Neural cell (in vitro differentiated cells): ENCODE measurements at regions not wholly inside any gene's neighbourhood (a gene's known extent, or its start where the extent isn't known, plus 50 kb on each side); places are given as distances from the start of the nearest gene placed in this dataset.

ENCODE experiments used
- H2AFZ ChIP-seq: fragments of 200-600, 300-800 bp; sonication (generic), shearing (Covaris generic); 2 replicates; pipeline ENCODE4 v1.6.0; 2014; ENCODE audit warnings: low read depth, mild to moderate bottlenecking, antibody characterized with exemption, low read length, moderate library complexity
- H3F3A ChIP-seq: fragments of 200-600 bp; shearing (Covaris generic); 2 replicates; pipeline ENCODE4 v1.6.1; 2016; ENCODE audit warnings: mild to moderate bottlenecking, moderate library complexity, mixed read lengths, antibody characterized with exemption, low read length; ENCODE audit not compliant: insufficient read depth, poor library complexity, severe bottlenecking
- H3K27ac ChIP-seq: fragments of 200-600, 300-800 bp; sonication (generic), shearing (Covaris generic); 2 replicates; pipeline ENCODE4 v1.5.1; 2014; ENCODE audit warnings: mild to moderate bottlenecking, low read length, moderate library complexity
- H3K27me3 ChIP-seq: fragments of 300-800, 200-600 bp; sonication (generic), shearing (Covaris generic); 2 replicates; pipeline ENCODE4 v1.6.0; 2014; ENCODE audit warnings: mild to moderate bottlenecking, low read depth, low read length, moderate library complexity; ENCODE audit not compliant: insufficient read depth
- H3K36me3 ChIP-seq: fragments of 300-800, 200-600 bp; sonication (generic), shearing (Covaris generic); 2 replicates; pipeline ENCODE4 v1.5.1; 2014; ENCODE audit warnings: mild to moderate bottlenecking, antibody characterized with exemption, low read length, moderate library complexity; ENCODE audit not compliant: insufficient read depth
- H3K4me2 ChIP-seq: fragments of 300-800, 200-600 bp; sonication (generic), shearing (Covaris generic); 2 replicates; pipeline ENCODE4 v1.6.0; 2014; ENCODE audit warnings: mild to moderate bottlenecking, low read length
- H3K4me3 ChIP-seq: fragments of 300-800, 200-600 bp; sonication (generic), shearing (Covaris generic); 2 replicates; pipeline ENCODE4 v1.5.1; 2014; ENCODE audit warnings: mild to moderate bottlenecking, low read length, moderate library complexity
- H3K79me2 ChIP-seq: fragments of 200-600 bp; shearing (Covaris generic); replicated peaks from 2 replicates; pipeline ENCODE4 v1.6.0; 2014; ENCODE audit warnings: mild to moderate bottlenecking, low read length, moderate library complexity; ENCODE audit not compliant: insufficient read depth
- H3K9ac ChIP-seq: fragments of 300-800, 200-600 bp; sonication (generic), shearing (Covaris generic); 2 replicates; pipeline ENCODE4 v1.6.1; 2016; ENCODE audit warnings: mild to moderate bottlenecking, low read length, mixed read lengths
- H3K9me2 ChIP-seq: fragments of 200-600 bp; shearing (Covaris generic); 2 replicates; pipeline ENCODE4 v1.6.1; 2016; ENCODE audit warnings: mild to moderate bottlenecking, low read length, mixed read lengths; ENCODE audit not compliant: insufficient read depth
- H3K9me3 ChIP-seq: fragments of 200-600, 300-800 bp; sonication (generic), shearing (Covaris generic); 2 replicates; pipeline ENCODE4 v1.6.1; 2016; ENCODE audit warnings: mild to moderate bottlenecking, mixed run types, low read length, moderate library complexity, mixed read lengths
- H4K20me1 ChIP-seq: fragments of 200-600 bp; shearing (Covaris generic); 2 replicates; pipeline ENCODE4 v1.6.1; 2016; ENCODE audit warnings: mild to moderate bottlenecking, mixed run types; ENCODE audit not compliant: insufficient read depth
- CTCF ChIP-seq: fragments of 450-650 bp; IDR thresholded peaks from 2 replicates; pipeline ENCODE4 v1.5.1; 2014; ENCODE audit warnings: antibody characterized with exemption, mild to moderate bottlenecking, moderate library complexity; ENCODE audit not compliant: poor library complexity, severe bottlenecking
- EP300 ChIP-seq: fragments of 450-650 bp; conservative IDR thresholded peaks from 2 replicates; pipeline ENCODE4 v1.6.1; 2014; ENCODE audit warnings: antibody characterized with exemption, mild to moderate bottlenecking, moderate library complexity; ENCODE audit not compliant: poor library complexity, severe bottlenecking
- EZH2 ChIP-seq: fragments of 200-600, 300-800 bp; shearing (Covaris generic), sonication (generic); IDR thresholded peaks from 2 replicates; pipeline ENCODE4 v1.6.1; 2014; ENCODE audit warnings: antibody characterized with exemption, low read length, borderline replicate concordance, mild to moderate bottlenecking; ENCODE audit not compliant: insufficient read depth, poor library complexity, severe bottlenecking
- MXI1 ChIP-seq: fragments of 450-650 bp; conservative IDR thresholded peaks from 2 replicates; pipeline ENCODE4 v1.6.1; 2014; ENCODE audit warnings: antibody characterized with exemption, mild to moderate bottlenecking; ENCODE audit not compliant: poor library complexity, severe bottlenecking
- POLR2AphosphoS5 ChIP-seq: IDR thresholded peaks from 2 replicates; pipeline ENCODE4 v1.6.1; 2012
- RAD21 ChIP-seq: fragments of 450-650 bp; conservative IDR thresholded peaks from 2 replicates; pipeline ENCODE4 v1.6.1; 2014; ENCODE audit warnings: antibody characterized with exemption, mild to moderate bottlenecking, moderate library complexity
- SMC3 ChIP-seq: fragments of 450-650 bp; conservative IDR thresholded peaks from 2 replicates; pipeline ENCODE4 v1.6.1; 2014; ENCODE audit warnings: antibody characterized with exemption, mild to moderate bottlenecking, moderate library complexity; ENCODE audit not compliant: poor library complexity
- TAF1 ChIP-seq: IDR thresholded peaks from 2 replicates; pipeline ENCODE4 v1.6.1; 2012; ENCODE audit warnings: low read depth
- TF ChIP-seq, protein P1 (sequence below): IDR thresholded peaks from 2 replicates; pipeline ENCODE4 v1.6.1; 2012; ENCODE audit warnings: borderline replicate concordance

DNA sequence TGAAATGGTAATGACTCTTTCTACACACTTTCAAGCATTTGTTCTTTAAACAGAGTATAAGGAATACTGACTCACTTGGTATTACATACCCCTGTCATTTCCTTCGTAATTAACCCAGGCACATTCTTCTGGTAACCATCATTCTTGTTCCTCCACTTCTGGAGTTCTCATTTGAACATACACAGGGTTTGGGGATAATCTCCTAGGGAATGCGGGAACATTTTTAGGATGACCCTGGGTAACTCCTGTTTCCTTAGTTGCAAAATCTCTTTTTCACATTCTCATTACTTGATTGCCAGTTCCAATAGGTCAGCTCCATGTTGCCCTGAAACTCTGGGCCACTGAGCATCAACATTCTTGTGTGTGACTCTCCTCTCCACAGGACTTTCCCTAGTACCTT lies 51.5 kb upstream of the E2F3 start:
- Histone ChIP-seq H3K9me2 (no peaks in the 10 kb centered on the region), H4K20me1 (no peaks in the 10 kb centered on the region), H3F3A (no peaks in the 10 kb centered on the region), H3K9me3 (no peaks in the 10 kb centered on the region), H3K4me3 (no peak overlapping the region), H3K36me3 (no peaks in the 10 kb centered on the region), H2AFZ (no peak overlapping the region), H3K79me2 (no peaks in the 10 kb centered on the region), H3K27me3 (no peaks in the 10 kb centered on the region), H3K4me2 (no peak overlapping the region), H3K27ac (no peak overlapping the region), H3K9ac (no peak overlapping the region)
- TF ChIP-seq TAF1 (no peak), EP300 (no peak), SMC3 (no peak), MXI1 (no peak), CTCF (no peak), POLR2AphosphoS5 (no peak), RAD21 (no peak), EZH2 (no peak)
- TF ChIP-seq, protein P1, sequence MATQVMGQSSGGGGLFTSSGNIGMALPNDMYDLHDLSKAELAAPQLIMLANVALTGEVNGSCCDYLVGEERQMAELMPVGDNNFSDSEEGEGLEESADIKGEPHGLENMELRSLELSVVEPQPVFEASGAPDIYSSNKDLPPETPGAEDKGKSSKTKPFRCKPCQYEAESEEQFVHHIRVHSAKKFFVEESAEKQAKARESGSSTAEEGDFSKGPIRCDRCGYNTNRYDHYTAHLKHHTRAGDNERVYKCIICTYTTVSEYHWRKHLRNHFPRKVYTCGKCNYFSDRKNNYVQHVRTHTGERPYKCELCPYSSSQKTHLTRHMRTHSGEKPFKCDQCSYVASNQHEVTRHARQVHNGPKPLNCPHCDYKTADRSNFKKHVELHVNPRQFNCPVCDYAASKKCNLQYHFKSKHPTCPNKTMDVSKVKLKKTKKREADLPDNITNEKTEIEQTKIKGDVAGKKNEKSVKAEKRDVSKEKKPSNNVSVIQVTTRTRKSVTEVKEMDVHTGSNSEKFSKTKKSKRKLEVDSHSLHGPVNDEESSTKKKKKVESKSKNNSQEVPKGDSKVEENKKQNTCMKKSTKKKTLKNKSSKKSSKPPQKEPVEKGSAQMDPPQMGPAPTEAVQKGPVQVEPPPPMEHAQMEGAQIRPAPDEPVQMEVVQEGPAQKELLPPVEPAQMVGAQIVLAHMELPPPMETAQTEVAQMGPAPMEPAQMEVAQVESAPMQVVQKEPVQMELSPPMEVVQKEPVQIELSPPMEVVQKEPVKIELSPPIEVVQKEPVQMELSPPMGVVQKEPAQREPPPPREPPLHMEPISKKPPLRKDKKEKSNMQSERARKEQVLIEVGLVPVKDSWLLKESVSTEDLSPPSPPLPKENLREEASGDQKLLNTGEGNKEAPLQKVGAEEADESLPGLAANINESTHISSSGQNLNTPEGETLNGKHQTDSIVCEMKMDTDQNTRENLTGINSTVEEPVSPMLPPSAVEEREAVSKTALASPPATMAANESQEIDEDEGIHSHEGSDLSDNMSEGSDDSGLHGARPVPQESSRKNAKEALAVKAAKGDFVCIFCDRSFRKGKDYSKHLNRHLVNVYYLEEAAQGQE: no peak

DNA sequence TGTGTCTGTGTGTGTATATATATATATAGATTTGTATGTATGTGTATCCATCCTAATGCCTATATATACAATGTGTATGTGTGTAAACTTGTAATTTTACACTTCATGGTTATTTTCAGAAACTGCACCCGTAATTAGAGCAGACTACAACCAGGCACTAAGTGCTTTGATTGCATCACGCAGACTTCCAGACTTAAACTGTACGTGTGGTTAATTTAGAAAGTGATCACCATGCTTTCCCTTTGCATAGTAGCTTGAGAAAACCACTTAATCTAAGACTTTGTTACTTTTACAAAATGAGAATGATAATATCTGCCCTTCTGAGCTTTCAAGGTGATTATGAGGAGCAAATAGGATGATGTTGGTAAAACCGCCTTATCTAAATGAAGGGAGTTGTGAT lies 50.1 kb upstream of the E2F3 start:
- Histone ChIP-seq H3K9ac (no peak overlapping the region), H3K79me2 (no peaks in the 10 kb centered on the region), H3K4me2 (no peak overlapping the region), H3K4me3 (no peak overlapping the region), H3K27ac (no peak overlapping the region), H3K36me3 (no peaks in the 10 kb centered on the region), H2AFZ (no peak overlapping the region), H3K27me3 (no peaks in the 10 kb centered on the region), H3K9me3 (no peaks in the 10 kb centered on the region), H3K9me2 (no peaks in the 10 kb centered on the region), H3F3A (no peaks in the 10 kb centered on the region), H4K20me1 (no peaks in the 10 kb centered on the region)
- TF ChIP-seq TAF1 (no peak), CTCF (no peak), POLR2AphosphoS5 (no peak), MXI1 (no peak), EP300 (no peak), RAD21 (no peak), EZH2 (no peak), SMC3 (no peak)
- TF ChIP-seq, protein P1: no peak
